GM12892 (cell line): ENCODE measurements at regions not wholly inside any gene's neighbourhood (a gene's known extent, or its start where the extent isn't known, plus 50 kb on each side); places are given as distances from the start of the nearest gene placed in this dataset.
"Not testable (repeated sequence)": the region's sequence is repeated elsewhere in the genome, so short reads cannot be mapped to it uniquely, and the experiment has no call there.

Source experiments
- DNase-seq: peaks from one replicate; pipeline ENCODE4 v3.0.0; 2011; ENCODE audit not compliant: insufficient read length
- FAIRE-seq: peaks from 2 replicates; lab custom pipeline; 2011; peaks lifted over from hg19 to GRCh38; lab: Jason Lieb, UNC
- POLR2A ChIP-seq: IDR thresholded peaks from 2 replicates; pipeline ENCODE4 v1.6.1; 2011; ENCODE audit warnings: low read depth, low read length, control low read depth
- POLR2AphosphoS5 ChIP-seq: IDR thresholded peaks from 2 replicates; pipeline ENCODE4 v1.6.1; 2011; ENCODE audit warnings: low read depth, low read length, control low read depth
- TAF1 ChIP-seq: IDR thresholded peaks from 2 replicates; pipeline ENCODE4 v1.6.1; 2011; ENCODE audit warnings: low read depth, mild to moderate bottlenecking, control low read depth, low read length, borderline replicate concordance

- FAIRE-seq: no peak
- TF ChIP-seq TAF1: no peak
- no peak for TF ChIP-seq POLR2A
- no peak for TF ChIP-seq POLR2AphosphoS5
- no peak for DNase-seq
Measured at GRCh38 chr7:24417526-24418120, 133.6 kb downstream of the NPY start.

DNA sequence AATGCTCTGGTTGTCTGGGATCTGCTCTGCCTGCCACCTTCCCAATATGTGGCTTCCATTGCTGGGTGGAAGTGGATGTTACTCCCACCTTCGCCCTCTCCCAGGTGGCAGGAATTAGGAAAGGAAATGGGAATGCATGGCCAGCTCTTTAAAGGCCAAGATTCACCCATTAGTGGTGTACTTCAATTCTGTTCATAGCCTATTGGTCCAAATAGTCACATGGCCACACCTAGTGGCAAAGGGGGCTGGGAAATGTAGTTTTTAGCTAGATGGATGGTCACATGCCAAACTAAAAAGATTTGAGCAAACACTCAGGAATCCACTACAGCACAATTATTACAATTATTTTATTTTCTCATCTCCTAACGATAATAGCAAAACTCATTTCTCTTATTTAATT lies 135.1 kb downstream of the NPY start:
- TF ChIP-seq TAF1: no peak
- TF ChIP-seq POLR2A: no peak
- no peak for TF ChIP-seq POLR2AphosphoS5
- no peak for DNase-seq
- no peak for FAIRE-seq

DNA sequence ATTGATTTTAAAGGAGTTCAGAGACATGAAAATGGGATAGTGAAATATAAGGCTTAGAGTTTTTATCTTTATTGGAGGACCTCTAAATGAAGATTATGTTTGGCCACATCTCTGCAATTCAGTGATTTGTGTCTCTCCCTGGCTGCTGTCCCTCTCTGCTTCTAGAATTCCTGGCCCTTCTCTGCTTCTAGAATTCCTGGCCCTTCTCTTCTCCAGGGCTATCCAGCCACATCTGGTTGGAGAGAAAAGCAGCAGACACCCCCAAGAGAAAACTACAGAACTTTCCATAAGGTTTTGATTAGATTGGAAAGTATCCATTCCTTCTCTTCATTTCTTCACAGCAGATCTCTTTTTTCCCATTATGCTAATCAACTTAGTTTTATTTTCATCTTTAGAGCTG lies 135.5 kb downstream of the NPY start:
- FAIRE-seq (no peak), DNase-seq (no peak)
- TF ChIP-seq TAF1 (no peak), POLR2A (no peak), POLR2AphosphoS5 (no peak)

DNA sequence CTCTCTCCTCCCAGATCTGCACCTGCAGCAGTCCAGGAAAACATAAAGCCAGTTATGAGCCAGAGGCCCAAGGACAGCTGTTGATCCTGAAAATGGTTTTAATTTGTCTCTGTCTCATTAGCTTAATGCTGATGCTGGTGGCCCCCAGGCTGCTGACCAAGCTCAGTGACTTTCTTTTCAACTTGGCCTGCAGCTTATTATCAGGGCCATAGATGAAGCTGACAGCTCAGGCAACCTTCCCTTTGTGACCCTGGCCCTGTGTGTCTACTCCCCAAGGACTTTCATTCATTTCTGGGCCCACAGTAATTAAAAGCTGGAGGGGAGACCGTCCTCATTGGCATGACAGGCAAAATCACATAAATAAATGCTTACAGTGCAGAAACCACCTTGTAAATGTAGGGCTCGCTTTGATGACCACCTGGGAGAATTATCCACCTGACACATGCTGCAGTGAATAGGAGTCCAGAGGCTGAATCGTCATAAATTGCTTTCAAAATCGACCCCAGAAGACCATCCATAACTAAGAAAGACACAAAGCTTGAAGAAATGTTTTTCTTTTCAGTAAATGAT lies 138.5 kb downstream of the NPY start:
- DNase-seq: no peak
- no peak for TF ChIP-seq TAF1
- no peak for FAIRE-seq

DNA sequence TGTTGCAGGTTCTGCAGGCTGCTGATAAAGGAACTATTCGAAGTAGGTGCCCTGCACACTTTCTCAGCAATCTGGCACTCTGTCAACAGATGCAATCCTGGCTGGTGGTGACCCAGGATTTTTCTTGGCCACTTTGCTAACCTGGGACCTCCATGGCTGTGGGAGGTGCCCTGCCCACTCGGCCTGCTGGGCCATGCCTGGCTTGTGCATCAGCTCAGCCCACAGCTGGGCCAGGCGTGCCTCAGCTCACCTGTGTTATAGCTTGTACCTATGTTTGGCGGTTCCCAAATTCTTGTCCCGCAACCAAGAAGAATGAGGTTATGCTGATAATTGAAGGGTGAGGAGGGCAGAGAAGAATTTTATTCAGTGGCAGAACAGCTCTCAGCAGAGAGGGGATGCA lies 141.7 kb downstream of the NPY start:
- no peak for DNase-seq
- TF ChIP-seq TAF1 (no peak), POLR2A (no peak), POLR2AphosphoS5 (no peak)

GRCh38 chr7:24427048-24427447 lies 143.1 kb downstream of the NPY start:
- FAIRE-seq: no peak
- no peak for DNase-seq
- no peak for TF ChIP-seq POLR2AphosphoS5
- no peak for TF ChIP-seq POLR2A
- TF ChIP-seq TAF1: no peak

More for the DNA sequence above, 141.7 kb downstream of the NPY start:
- no peak for FAIRE-seq

- FAIRE-seq (no peak), DNase-seq (no peak)
- no peak for TF ChIP-seq POLR2A
- TF ChIP-seq POLR2AphosphoS5: no peak
- no peak for TF ChIP-seq TAF1
Measured at GRCh38 chr7:24428676-24429075, 144.6 kb upstream of the PALS2 start.

GRCh38 chr7:24432677-24433076 lies 140.6 kb upstream of the PALS2 start:
- DNase-seq (no peak), FAIRE-seq (no peak)
- TF ChIP-seq TAF1 (no peak), POLR2A (no peak), POLR2AphosphoS5 (no peak)

DNA sequence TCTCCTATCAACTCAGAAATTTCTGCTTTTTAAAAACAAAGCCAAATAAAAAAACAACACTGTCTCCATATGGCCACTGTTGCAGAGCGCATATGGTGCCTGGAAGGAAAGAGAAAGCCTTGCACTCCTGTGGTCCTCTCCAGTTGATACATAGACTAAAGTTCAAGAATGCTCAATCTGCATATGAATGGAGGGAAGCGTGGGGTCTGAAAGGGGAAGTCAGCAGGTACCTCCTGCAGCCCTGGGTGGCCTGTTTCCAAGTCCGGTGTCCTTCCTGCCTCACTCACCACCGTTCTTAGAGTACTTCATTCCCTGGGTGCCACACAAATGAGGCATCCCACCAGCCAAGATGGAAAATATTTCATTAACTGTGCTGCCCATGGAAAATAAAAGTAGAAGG lies 138.3 kb upstream of the PALS2 start:
- no peak for DNase-seq
- TF ChIP-seq TAF1: no peak
- FAIRE-seq: no peak

- TF ChIP-seq POLR2A: no peak
- TF ChIP-seq POLR2AphosphoS5: no peak
- no peak for TF ChIP-seq TAF1
- FAIRE-seq (peak; percentile 14), DNase-seq (no peak)
Measured at GRCh38 chr7:24436131-24436920, 136.9 kb upstream of the PALS2 start.

GRCh38 chr7:24438232-24438631 lies 135.0 kb upstream of the PALS2 start:
- DNase-seq (no peak), FAIRE-seq (no peak)
- no peak for TF ChIP-seq POLR2AphosphoS5

DNA sequence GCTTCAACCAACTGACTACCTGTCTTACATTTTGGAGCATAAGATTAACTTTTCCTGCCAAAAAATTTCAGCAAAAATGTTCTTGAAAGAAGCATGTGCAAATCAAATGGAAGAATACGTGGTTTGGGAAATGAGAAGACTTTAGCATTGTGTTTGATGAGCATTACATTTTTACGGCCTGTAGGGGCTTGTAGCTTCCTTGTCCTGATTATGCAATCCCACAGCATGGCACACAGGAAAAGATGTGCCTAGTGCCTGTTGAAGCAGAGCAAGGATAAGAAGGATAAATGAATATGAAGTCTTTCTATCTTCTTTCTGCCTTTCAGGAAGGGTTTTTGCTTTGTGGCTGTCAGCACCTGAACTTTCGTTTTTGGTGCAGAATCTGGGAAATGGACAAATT lies 134.1 kb upstream of the PALS2 start:
- not testable (repeated sequence) for DNase-seq, FAIRE-seq
